Stimulated activated CD4-positive, alpha-beta T cell treated with anti-CD3 and anti-CD28 coated beads, Interleukin-4, amount 100 ng/mL, for 4 hours (primary cell): ENCODE measurements at regions not wholly inside any gene's neighbourhood (a gene's known extent, or its start where the extent isn't known, plus 50 kb on each side); places are given as distances from the start of the nearest gene placed in this dataset.
"Not testable (repeated sequence)": the region's sequence is repeated elsewhere in the genome, so short reads cannot be mapped to it uniquely, and the experiment has no call there.

Source experiments
- DNase-seq, 2 experiments: peaks; one replicate each; pipeline ENCODE4 v3.0.0-alpha.2; 2020

GRCh38 chr1:193443886-193444285 lies 257.5 kb upstream of the B3GALT2 start:
- no peak for DNase-seq

- no peak for DNase-seq
These were observed 252.4 kb upstream of the B3GALT2 start for GRCh38 chr1:193438771-193439170.

GRCh38 chr1:193438312-193438711 lies 251.9 kb upstream of the B3GALT2 start:
- no peak for DNase-seq

GRCh38 chr1:193437785-193438184 lies 251.4 kb upstream of the B3GALT2 start:
- no peak for DNase-seq

GRCh38 chr1:193437333-193437732 lies 250.9 kb upstream of the B3GALT2 start:
- DNase-seq = not testable (repeated sequence)

GRCh38 chr1:193435781-193436180 lies 249.4 kb upstream of the B3GALT2 start:
- no peak for DNase-seq

GRCh38 chr1:193434319-193434718 lies 247.9 kb upstream of the B3GALT2 start:
- DNase-seq = no peak

GRCh38 chr1:193433599-193433998 lies 247.2 kb upstream of the B3GALT2 start:
- no peak for DNase-seq

GRCh38 chr1:193432979-193433587 lies 246.7 kb upstream of the B3GALT2 start:
- no peak for DNase-seq

- no peak for DNase-seq
These were observed 245.0 kb upstream of the B3GALT2 start for GRCh38 chr1:193431265-193431977.

GRCh38 chr1:193427524-193427923 lies 241.1 kb upstream of the B3GALT2 start:
- DNase-seq = no peak

- no peak for DNase-seq
These were observed 239.6 kb upstream of the B3GALT2 start for GRCh38 chr1:193426061-193426460.

GRCh38 chr1:193421487-193421886 lies 235.1 kb upstream of the B3GALT2 start:
- no peak for DNase-seq

GRCh38 chr1:193419295-193419694 lies 232.9 kb upstream of the B3GALT2 start:
- no peak for DNase-seq

- no peak for DNase-seq
These were observed 232.3 kb upstream of the B3GALT2 start for GRCh38 chr1:193418745-193419058.

- DNase-seq = no peak
These were observed 231.7 kb upstream of the B3GALT2 start for GRCh38 chr1:193417945-193418744.

GRCh38 chr1:193417403-193417802 lies 231.0 kb upstream of the B3GALT2 start:
- DNase-seq = peak; percentile 7 to 32

GRCh38 chr1:193416226-193417024 lies 230.0 kb upstream of the B3GALT2 start:
- no peak for DNase-seq

- DNase-seq = no peak
These were observed 228.8 kb upstream of the B3GALT2 start for GRCh38 chr1:193415256-193415655.

- DNase-seq = no peak
These were observed 227.0 kb upstream of the B3GALT2 start for GRCh38 chr1:193413376-193413775.

GRCh38 chr1:193412748-193413147 lies 226.3 kb upstream of the B3GALT2 start:
- DNase-seq = no peak

- no peak for DNase-seq
These were observed 225.3 kb upstream of the B3GALT2 start for GRCh38 chr1:193411714-193412113.

GRCh38 chr1:193411215-193411614 lies 224.8 kb upstream of the B3GALT2 start:
- no peak for DNase-seq
